Left ventricle myocardium inferior (tissue), 1 donor: ENCODE measurements at regions not wholly inside any gene's neighbourhood (a gene's known extent, or its start where the extent isn't known, plus 50 kb on each side); places are given as distances from the start of the nearest gene placed in this dataset.

Source experiments
- DNase-seq: peaks from one replicate; pipeline ENCODE4 v3.0.0-alpha.2; 2020
- H3K27ac ChIP-seq: fragments of 200-600 bp; replicated peaks from 2 replicates; pipeline ENCODE4 v1.8.0; 2021
- H3K27me3 ChIP-seq: fragments of 200-600 bp; 2 replicates; pipeline ENCODE4 v1.8.0; 2021; ENCODE audit warnings: low read depth
- H3K36me3 ChIP-seq: fragments of 200-600 bp; 2 replicates; pipeline ENCODE4 v1.8.0; 2021
- H3K4me1 ChIP-seq: fragments of 200-600 bp; 2 replicates; pipeline ENCODE4 v1.8.0; 2021
- H3K4me3 ChIP-seq: fragments of 200-600 bp; 2 replicates; pipeline ENCODE4 v1.8.0; 2021; ENCODE audit warnings: mild to moderate bottlenecking, moderate library complexity
- H3K9me3 ChIP-seq: fragments of 200-600 bp; replicated peaks from 2 replicates; pipeline ENCODE4 v1.8.0; 2021
- intact Hi-C: fragments of 100-400 bp; cut with micrococcal nuclease; formaldehyde crosslinking; loops from one replicate; pipeline ENCODE4 v1.11.0; 2022
- TF ChIP-seq, protein P1 (sequence below): fragments of 200-600 bp; IDR thresholded peaks from 2 replicates; pipeline ENCODE4 v1.8.0; 2021; ENCODE audit warnings: antibody characterized with exemption, mild to moderate bottlenecking, borderline replicate concordance
- donor health status: DM: no; HTN: yes; CAD: no; lungs with severe emphysema.

GRCh38 chr7:53744403-53744760, 708.9 kb downstream of the POM121L12 start:
- no peak for DNase-seq
- Histone ChIP-seq H3K27ac (no peak overlapping the region), H3K4me1 (no peaks in the 10 kb centered on the region), H3K36me3 (no peaks in the 10 kb centered on the region), H3K9me3 (peaks cover 44% of the 10 kb centered on the region), H3K27me3 (no peaks in the 10 kb centered on the region), H3K4me3 (no peak overlapping the region)
- intact Hi-C loops: no loop called here
- TF ChIP-seq, protein P1, sequence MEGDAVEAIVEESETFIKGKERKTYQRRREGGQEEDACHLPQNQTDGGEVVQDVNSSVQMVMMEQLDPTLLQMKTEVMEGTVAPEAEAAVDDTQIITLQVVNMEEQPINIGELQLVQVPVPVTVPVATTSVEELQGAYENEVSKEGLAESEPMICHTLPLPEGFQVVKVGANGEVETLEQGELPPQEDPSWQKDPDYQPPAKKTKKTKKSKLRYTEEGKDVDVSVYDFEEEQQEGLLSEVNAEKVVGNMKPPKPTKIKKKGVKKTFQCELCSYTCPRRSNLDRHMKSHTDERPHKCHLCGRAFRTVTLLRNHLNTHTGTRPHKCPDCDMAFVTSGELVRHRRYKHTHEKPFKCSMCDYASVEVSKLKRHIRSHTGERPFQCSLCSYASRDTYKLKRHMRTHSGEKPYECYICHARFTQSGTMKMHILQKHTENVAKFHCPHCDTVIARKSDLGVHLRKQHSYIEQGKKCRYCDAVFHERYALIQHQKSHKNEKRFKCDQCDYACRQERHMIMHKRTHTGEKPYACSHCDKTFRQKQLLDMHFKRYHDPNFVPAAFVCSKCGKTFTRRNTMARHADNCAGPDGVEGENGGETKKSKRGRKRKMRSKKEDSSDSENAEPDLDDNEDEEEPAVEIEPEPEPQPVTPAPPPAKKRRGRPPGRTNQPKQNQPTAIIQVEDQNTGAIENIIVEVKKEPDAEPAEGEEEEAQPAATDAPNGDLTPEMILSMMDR: no peak

DNA sequence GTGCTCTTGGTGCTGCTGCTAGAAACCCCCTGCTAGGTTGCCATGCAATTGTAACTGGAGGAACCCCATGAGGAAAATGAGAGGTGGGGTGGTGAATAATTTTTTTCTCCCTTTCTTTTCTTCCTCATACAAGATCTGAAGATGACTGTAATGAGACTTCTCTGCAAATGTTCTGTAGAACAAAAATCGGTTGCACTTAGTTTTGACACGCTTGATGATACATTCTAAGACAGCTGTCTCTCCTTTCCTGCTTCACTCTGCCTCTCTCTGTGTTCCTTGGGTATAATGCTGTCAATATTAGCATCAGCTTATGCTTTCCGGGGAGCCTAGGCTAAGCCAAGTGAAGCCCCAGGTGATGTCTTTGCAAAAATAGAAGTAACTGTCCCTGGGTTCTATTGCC, 721.5 kb downstream of the POM121L12 start:
- H3K27me3 ChIP-seq: no peaks in the 10 kb centered on the region
- H3K4me1 ChIP-seq: no peaks in the 10 kb centered on the region
- no peaks in the 10 kb centered on the region for H3K36me3 ChIP-seq
- TF ChIP-seq, protein P1: no peak
- peaks cover 15% of the 10 kb centered on the region for H3K9me3 ChIP-seq
- no peak overlapping the region for H3K27ac ChIP-seq
- DNase-seq: no peak
- intact Hi-C loops: no loop called here
- no peak overlapping the region for H3K4me3 ChIP-seq

DNA sequence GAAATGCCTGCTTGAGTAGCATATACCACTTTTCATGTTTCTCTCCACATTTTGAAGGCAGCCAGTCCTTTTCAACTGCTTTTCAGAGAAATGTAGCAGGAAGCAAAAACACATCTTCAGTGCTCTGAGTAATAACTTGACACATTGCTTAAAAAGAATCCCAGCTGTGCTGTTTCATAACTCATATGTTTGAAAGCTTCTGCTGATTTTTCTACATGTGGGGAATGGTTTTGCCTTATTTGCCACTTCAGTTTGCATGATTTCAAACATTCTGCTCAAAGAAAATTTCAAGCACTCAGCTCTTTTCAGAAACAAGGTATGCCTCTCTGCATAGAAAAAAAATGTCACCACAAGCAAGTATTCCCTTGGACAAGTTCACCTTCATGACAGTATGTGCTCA, 732.8 kb downstream of the POM121L12 start:
- H3K4me3 ChIP-seq: no peak overlapping the region
- no peaks in the 10 kb centered on the region for H3K4me1 ChIP-seq
- H3K27me3 ChIP-seq: no peaks in the 10 kb centered on the region
- H3K9me3 ChIP-seq: peaks cover 20% of the 10 kb centered on the region
- H3K27ac ChIP-seq: no peak overlapping the region
- H3K36me3 ChIP-seq: no peaks in the 10 kb centered on the region
- TF ChIP-seq, protein P1: no peak
- intact Hi-C loops: no loop called here
- no peak for DNase-seq

GRCh38 chr7:53771701-53772100, 736.3 kb downstream of the POM121L12 start:
- no peaks in the 10 kb centered on the region for H3K27me3 ChIP-seq
- no peaks in the 10 kb centered on the region for H3K9me3 ChIP-seq
- H3K4me1 ChIP-seq: no peaks in the 10 kb centered on the region
- intact Hi-C loops: no loop called here
- H3K27ac ChIP-seq: no peak overlapping the region
- no peaks in the 10 kb centered on the region for H3K36me3 ChIP-seq
- no peak overlapping the region for H3K4me3 ChIP-seq
- TF ChIP-seq, protein P1: no peak
- no peak for DNase-seq

DNA sequence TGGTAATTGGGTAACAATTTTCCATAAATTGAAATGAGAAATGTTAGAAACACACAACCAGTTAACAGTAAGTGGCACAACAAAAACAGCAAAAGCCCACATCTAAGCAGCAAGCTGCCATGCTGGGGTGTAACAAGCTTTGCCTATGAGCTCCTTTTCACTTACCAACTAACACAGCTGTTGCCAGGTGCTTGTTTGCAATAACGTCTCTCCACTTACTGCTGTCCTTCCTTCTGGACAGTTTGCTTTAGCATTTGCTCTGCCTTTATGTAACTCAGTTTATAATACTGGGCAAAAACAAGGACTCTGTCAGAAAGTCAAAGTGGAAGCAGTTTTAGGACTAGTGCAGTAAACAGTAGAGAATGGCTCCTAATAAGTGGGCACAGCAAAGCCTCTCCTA, 740.9 kb downstream of the POM121L12 start:
- Histone ChIP-seq H3K4me1 (no peaks in the 10 kb centered on the region), H3K36me3 (no peaks in the 10 kb centered on the region), H3K27ac (no peak overlapping the region), H3K27me3 (no peaks in the 10 kb centered on the region), H3K4me3 (no peak overlapping the region), H3K9me3 (no peaks in the 10 kb centered on the region)
- intact Hi-C loops: no loop called here
- TF ChIP-seq, protein P1: no peak
- no peak for DNase-seq

- H3K27me3 ChIP-seq: no peaks in the 10 kb centered on the region
- H3K36me3 ChIP-seq: no peaks in the 10 kb centered on the region
- no peak overlapping the region for H3K27ac ChIP-seq
- no peak for DNase-seq
- no peak overlapping the region for H3K4me3 ChIP-seq
- intact Hi-C loops: no loop called here
- TF ChIP-seq, protein P1: no peak
- peaks cover 13% of the 10 kb centered on the region for H3K9me3 ChIP-seq
- H3K4me1 ChIP-seq: no peaks in the 10 kb centered on the region
Measured at GRCh38 chr7:53789741-53790140, 752.4 kb upstream of the VSTM2A start.
